H1 (cell line): ENCODE measurements at regions not wholly inside any gene's neighbourhood (a gene's known extent, or its start where the extent isn't known, plus 50 kb on each side); places are given as distances from the start of the nearest gene placed in this dataset.

ENCODE experiments used
- GTF2F1 ChIP-seq: IDR thresholded peaks from 2 replicates; pipeline ENCODE4 v1.6.1; 2012; ENCODE audit warnings: low read depth, low read length, improper control_type of control experiment, borderline replicate concordance
- NANOG ChIP-seq: IDR thresholded peaks from 2 replicates; pipeline ENCODE4 v1.6.1; 2011; ENCODE audit warnings: low read length, low read depth, mild to moderate bottlenecking, inconsistent platforms; ENCODE audit not compliant: insufficient read depth, poor library complexity, severe bottlenecking

DNA sequence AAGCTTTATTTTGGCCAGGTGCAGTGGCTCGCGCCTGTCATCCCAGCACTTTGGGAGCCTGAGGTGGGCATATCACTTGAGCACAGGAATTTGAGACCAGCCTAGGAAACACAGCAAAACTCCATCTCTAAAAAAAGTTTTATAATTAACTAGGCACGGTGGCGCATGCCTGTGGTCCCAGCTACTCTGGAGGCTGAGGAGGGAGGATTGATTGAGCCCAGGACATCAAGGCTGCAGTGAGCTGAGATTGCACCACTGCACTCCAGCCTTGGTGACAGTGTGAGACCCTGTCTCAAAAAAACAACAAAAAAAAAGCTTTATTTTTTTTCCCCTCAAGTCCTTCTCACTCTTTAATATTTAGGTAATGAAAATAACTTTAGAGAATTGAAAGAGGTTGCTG lies 100.8 kb upstream of the CMC1 start (continued):
- TF ChIP-seq GTF2F1 (no peak), NANOG (no peak)
- TF ChIP-seq, all 59 proteins: peak for 0
